ENCODE measurements at regions not wholly inside any gene's neighbourhood (a gene's known extent, or its start where the extent isn't known, plus 50 kb on each side); places are given as distances from the start of the nearest gene placed in this dataset.

DNA sequence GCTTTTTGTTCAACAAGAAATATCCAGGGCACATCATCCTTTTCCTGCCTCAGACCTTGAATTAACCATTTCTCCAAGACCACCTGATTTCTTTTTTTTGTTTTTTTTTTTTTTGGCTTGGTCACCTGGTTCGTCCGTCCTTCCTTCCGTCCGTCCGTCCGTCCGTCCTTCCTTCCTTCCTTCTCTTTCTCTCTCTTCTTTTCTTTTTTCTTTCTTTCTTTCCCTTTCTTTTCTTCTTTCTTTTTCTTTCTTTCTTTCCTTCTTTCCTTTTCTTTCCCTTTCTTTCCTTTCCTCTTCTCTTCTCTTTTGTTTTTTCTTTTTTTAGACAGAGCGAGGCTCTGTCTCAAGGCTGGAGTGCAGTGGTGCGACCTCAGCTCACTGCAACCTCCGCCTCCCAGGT is 80.7 kb downstream of the TET3 start:
- FAIRE-seq (no peak), DNase-seq (ENCODE audit: low read depth, low spot score) (no peak)
- POLR2A ChIA-PET: no interaction called here

More for the DNA sequence above, 80.7 kb downstream of the TET3 start:
- intact Hi-C loops (cut with micrococcal nuclease): no loop called here
- Histone ChIP-seq H3K79me2 (ENCODE audit: control insufficient read depth, insufficient read depth, low read length) (peaks cover 4% of the 10 kb centered on the region), H3K27ac (ENCODE audit: insufficient read depth, low read depth, low read length) (no peak overlapping the region), H3K9me3 (replicated peaks; ENCODE audit: control insufficient read depth, insufficient read depth, low read length) (no peaks in the 10 kb centered on the region), H4K20me1 (replicated peaks; ENCODE audit: control insufficient read depth, extremely low read depth, insufficient read depth, low read length) (no peaks in the 10 kb centered on the region), H3K9ac (replicated peaks; ENCODE audit: extremely low read depth, insufficient read depth, low read length) (no peak overlapping the region), H3K36me3 (ENCODE audit: control insufficient read depth in 2 of 2, extremely low read depth in 1 of 2, insufficient read depth in 2 of 2, low read length in 2 of 2) (no peaks in the 10 kb centered on the region), H3K4me1 (ENCODE audit: control insufficient read depth, extremely low read depth, insufficient read depth, low read length) (no peaks in the 10 kb centered on the region), H3K27me3 (ENCODE audit: control insufficient read depth in 2 of 2, insufficient read depth in 2 of 2, low read length in 2 of 2) (no peaks in the 10 kb centered on the region), H2AFZ (ENCODE audit: low read depth, low read length) (no peak overlapping the region), H3K4me3 (replicated peaks in 1 of 3; ENCODE audit: insufficient read depth in 1 of 3, low read depth in 1 of 3, low read length in 3 of 3) (no peak overlapping the region), H3K9me1 (replicated peaks; ENCODE audit: control insufficient read depth, extremely low read depth, insufficient read depth, low read length) (no peaks in the 10 kb centered on the region), H3K4me2 (ENCODE audit: insufficient read depth, low read length) (no peak overlapping the region)
- dilution Hi-C loops (cut with MboI; ENCODE audit: extremely low pct_ligation_motif_present, low sequenced_read_pairs): no loop called here
- TF ChIP-seq EZH2 (IDR thresholded peaks at IDR 0.05; ENCODE audit: borderline replicate concordance, low read depth, low read length, severe bottlenecking) (no peak), GATA2 (IDR thresholded peaks at IDR 0.05; ENCODE audit: insufficient read depth, insufficient read length, low read depth, low read length) (no peak), FOS (IDR thresholded peaks at IDR 0.05; ENCODE audit: borderline replicate concordance, insufficient read depth, low read length) (no peak), MYC (IDR thresholded peaks at IDR 0.05; ENCODE audit: low read depth, low read length) (no peak), POLR2A (IDR thresholded peaks at IDR 0.05; ENCODE audit: low read depth, low read length) (no peak), POLR2AphosphoS5 (IDR thresholded peaks at IDR 0.05; ENCODE audit: insufficient read depth, low read depth, low read length) (no peak), JUN (IDR thresholded peaks at IDR 0.05; ENCODE audit: borderline replicate concordance, insufficient read depth, insufficient read length, low read depth) (no peak)
- TF ChIP-seq, protein P1, sequence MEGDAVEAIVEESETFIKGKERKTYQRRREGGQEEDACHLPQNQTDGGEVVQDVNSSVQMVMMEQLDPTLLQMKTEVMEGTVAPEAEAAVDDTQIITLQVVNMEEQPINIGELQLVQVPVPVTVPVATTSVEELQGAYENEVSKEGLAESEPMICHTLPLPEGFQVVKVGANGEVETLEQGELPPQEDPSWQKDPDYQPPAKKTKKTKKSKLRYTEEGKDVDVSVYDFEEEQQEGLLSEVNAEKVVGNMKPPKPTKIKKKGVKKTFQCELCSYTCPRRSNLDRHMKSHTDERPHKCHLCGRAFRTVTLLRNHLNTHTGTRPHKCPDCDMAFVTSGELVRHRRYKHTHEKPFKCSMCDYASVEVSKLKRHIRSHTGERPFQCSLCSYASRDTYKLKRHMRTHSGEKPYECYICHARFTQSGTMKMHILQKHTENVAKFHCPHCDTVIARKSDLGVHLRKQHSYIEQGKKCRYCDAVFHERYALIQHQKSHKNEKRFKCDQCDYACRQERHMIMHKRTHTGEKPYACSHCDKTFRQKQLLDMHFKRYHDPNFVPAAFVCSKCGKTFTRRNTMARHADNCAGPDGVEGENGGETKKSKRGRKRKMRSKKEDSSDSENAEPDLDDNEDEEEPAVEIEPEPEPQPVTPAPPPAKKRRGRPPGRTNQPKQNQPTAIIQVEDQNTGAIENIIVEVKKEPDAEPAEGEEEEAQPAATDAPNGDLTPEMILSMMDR (IDR thresholded peaks at IDR 0.05; ENCODE audit: extremely low read depth in 1 of 2, insufficient read depth in 1 of 2, low read depth in 1 of 2, low read length in 2 of 2): no peak
- TF ChIP-seq, protein P2, sequence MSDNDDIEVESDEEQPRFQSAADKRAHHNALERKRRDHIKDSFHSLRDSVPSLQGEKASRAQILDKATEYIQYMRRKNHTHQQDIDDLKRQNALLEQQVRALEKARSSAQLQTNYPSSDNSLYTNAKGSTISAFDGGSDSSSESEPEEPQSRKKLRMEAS (IDR thresholded peaks at IDR 0.05; ENCODE audit: insufficient read depth, insufficient read length): no peak
- no TSS peak for BruUV-seq (replicated peaks)
- CTCF ChIA-PET: interaction anchor here (1.7 kb wide), 1 partner anchor 241 kb away, joined by 3 read pairs; no protein-coding TSS in a partner anchor
